K562 (cell line): ENCODE measurements at regions not wholly inside any gene's neighbourhood (a gene's known extent, or its start where the extent isn't known, plus 50 kb on each side); places are given as distances from the start of the nearest gene placed in this dataset.

Source experiments
- BMI1 ChIP-seq: fragments of 150-350 bp; IDR thresholded peaks from 2 replicates; pipeline ENCODE4 v1.6.1; 2014; ENCODE audit warnings: low read length
- E2F5 ChIP-seq: sonication (generic); formaldehyde crosslinking; IDR thresholded peaks from 2 replicates; pipeline ENCODE4 v1.8.0; 2022; ENCODE audit warnings: mild to moderate bottlenecking, missing genetic modification reagents
- GMEB1 ChIP-seq: fragments of 250-450 bp; sonication (Bioruptor Pico); IDR thresholded peaks from 2 replicates; pipeline ENCODE4 v1.4.0; 2020; ENCODE audit warnings: mild to moderate bottlenecking
- JUN ChIP-seq, 2 experiments: sonication (generic) in 1 of 2; formaldehyde crosslinking in 1 of 2; IDR thresholded peaks; 2 replicates each; pipeline versions ENCODE4 v1.6.1 to v1.8.0; 2012 to 2022; ENCODE audit warnings: borderline replicate concordance in 2 of 2, mild to moderate bottlenecking in 2 of 2, improper control_type of control experiment in 1 of 2, low read depth in 1 of 2, low read length in 1 of 2, missing genetic modification reagents in 1 of 2
- MEIS2 ChIP-seq: fragments of 450-650 bp; IDR thresholded peaks from 2 replicates; pipeline ENCODE4 v1.6.1; 2014; ENCODE audit warnings: mild to moderate bottlenecking; ENCODE audit not compliant: partially characterized antibody
- MGA ChIP-seq: fragments of 450-650 bp; IDR thresholded peaks from 2 replicates; pipeline ENCODE4 v1.6.1; 2016; ENCODE audit warnings: mild to moderate bottlenecking, moderate library complexity
- MIER1 ChIP-seq: fragments of 450-650 bp; IDR thresholded peaks from 2 replicates; pipeline ENCODE4 v1.6.1; 2016; ENCODE audit warnings: antibody characterized with exemption, mild to moderate bottlenecking, low read depth
- SMARCC2 ChIP-seq: fragments of 450-650 bp; IDR thresholded peaks from 2 replicates; pipeline ENCODE4 v1.6.1; 2017; ENCODE audit warnings: antibody characterized with exemption, moderate library complexity, mild to moderate bottlenecking, low read depth
- TRIM25 ChIP-seq: fragments of 450-650 bp; IDR thresholded peaks from 2 replicates; pipeline ENCODE4 v1.7.0; 2016; ENCODE audit warnings: borderline replicate concordance
- ZC3H8 ChIP-seq: fragments of 450-650 bp; IDR thresholded peaks from 2 replicates; pipeline ENCODE4 v1.6.1; 2017
- TF ChIP-seq, protein P1 (sequence below): sonication (generic); formaldehyde crosslinking; IDR thresholded peaks from 2 replicates; pipeline ENCODE4 v1.9.0; 2022; ENCODE audit warnings: mild to moderate bottlenecking, missing genetic modification reagents

- no peak for TF ChIP-seq MGA
- no peak for TF ChIP-seq GMEB1
- no peak for TF ChIP-seq MIER1
- TF ChIP-seq E2F5 (CRISPR knock-in tag), result no peak
- TF ChIP-seq ZC3H8, result no peak
- no peak for TF ChIP-seq BMI1
- no peak for TF ChIP-seq SMARCC2
- TF ChIP-seq, protein P1, sequence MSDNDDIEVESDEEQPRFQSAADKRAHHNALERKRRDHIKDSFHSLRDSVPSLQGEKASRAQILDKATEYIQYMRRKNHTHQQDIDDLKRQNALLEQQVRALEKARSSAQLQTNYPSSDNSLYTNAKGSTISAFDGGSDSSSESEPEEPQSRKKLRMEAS (CRISPR knock-in tag), result no peak
- no peak for TF ChIP-seq MEIS2
- no peak for TF ChIP-seq JUN (IDR thresholded peaks at IDR 0.05; ENCODE audit: borderline replicate concordance, low read depth, low read length)
- no peak for TF ChIP-seq JUN (CRISPR knock-in tag; IDR thresholded peaks at IDR 0.05; ENCODE audit: borderline replicate concordance)
- TF ChIP-seq TRIM25, result no peak
- TF ChIP-seq, all 486 proteins: peak for 0
Measured at GRCh38 chr12:43281563-43281962, 270.4 kb downstream of the ADAMTS20 start (continued).
